Stimulated activated CD4-positive, alpha-beta T cell treated with anti-CD3 and anti-CD28 coated beads, Interleukin-4, amount 100 ng/mL, for 4 hours (primary cell): ENCODE measurements at regions not wholly inside any gene's neighbourhood (a gene's known extent, or its start where the extent isn't known, plus 50 kb on each side); places are given as distances from the start of the nearest gene placed in this dataset.
"Not testable (repeated sequence)": the region's sequence is repeated elsewhere in the genome, so short reads cannot be mapped to it uniquely, and the experiment has no call there.

ENCODE experiments used
- DNase-seq, 2 experiments: peaks; one replicate each; pipeline ENCODE4 v3.0.0-alpha.2; 2020

DNA sequence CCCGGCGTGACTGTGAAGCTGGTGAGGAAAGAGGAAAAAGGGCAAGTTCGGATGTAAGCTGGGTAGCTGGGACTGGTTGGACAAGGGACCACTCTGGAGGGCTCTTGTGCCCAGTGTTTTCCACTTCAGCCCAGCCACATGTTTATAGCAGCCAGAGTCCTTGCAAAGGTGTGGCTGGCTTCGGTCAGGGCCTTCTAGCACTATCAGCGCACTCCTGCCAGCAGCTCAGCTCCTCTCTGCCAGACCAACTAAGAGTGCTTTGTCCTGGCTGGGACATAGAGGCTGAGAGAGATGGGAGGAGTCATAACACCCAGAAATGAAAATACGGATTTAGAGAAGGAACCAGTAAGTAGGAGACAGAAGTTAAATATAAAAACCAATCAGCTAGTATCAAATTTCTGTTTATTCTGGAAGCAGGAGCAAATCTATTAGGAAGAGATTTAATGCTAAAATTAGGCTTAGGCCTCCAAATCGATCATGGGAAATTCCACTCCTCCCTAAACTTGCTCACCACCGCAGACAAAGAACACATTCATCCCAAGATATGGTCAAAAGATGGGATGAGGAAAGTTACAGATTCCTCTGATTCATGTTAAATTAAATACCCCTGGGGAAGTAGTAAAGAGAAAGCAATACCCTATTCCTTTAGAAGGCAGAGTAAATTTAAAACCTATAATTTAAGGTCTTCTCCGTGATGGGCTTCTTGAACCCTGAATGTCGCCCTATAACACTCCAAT, 135.0 kb downstream of the RALA start:
- no peak for DNase-seq

GRCh38 chr7:39761449-39761848, 138.1 kb downstream of the RALA start:
- DNase-seq, result no peak

- DNase-seq, result not testable (repeated sequence)
Measured at GRCh38 chr7:39762466-39762865, 139.1 kb downstream of the RALA start.

DNA sequence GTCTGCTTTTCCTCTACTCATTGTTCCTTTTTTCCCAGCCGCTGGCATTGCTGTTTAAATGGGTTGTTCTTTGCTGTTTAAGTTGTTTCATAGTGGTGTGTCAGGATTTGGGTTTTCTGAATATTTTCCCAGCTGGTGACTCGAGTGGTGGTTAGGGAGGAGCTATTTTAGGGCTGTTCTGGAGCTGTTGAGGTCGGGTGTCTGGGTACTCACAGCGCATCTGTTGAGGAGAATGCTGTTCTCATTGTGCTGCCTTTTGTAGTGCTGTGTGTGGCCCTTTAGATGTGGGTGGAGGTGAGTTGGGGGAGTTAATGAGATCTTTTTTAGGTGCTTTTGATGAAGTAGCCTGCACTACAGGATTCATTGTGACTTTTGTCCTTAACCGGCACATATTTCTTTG, 139.5 kb downstream of the RALA start:
- DNase-seq, result not testable (repeated sequence)

DNA sequence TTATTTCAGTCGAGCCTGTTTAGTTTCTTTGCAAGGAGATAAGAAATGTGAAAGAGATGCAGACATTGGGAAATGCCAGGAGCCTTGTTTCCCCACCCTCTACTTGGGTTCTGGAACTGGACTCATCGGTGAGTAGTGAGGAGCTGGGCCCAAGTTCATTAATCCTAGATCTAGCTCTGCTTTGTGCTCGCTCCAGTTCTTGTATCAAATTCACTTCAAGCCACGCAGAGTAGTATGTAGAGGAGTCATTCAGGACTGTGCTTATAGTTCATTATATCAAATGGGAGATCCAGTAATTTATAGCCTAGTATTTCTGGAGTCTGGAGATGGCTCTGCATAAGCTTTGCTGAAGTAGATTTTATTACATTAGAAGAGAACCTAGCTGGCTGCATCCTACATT, 142.5 kb downstream of the RALA start:
- DNase-seq, result not testable (repeated sequence)

GRCh38 chr7:39768439-39768838, 145.1 kb downstream of the RALA start:
- not testable (repeated sequence) for DNase-seq

GRCh38 chr7:39774341-39774851, 151.0 kb downstream of the RALA start:
- DNase-seq, result not testable (repeated sequence)

- DNase-seq, result not testable (repeated sequence)
Measured at GRCh38 chr7:39781557-39781956, 158.2 kb downstream of the RALA start.

DNA sequence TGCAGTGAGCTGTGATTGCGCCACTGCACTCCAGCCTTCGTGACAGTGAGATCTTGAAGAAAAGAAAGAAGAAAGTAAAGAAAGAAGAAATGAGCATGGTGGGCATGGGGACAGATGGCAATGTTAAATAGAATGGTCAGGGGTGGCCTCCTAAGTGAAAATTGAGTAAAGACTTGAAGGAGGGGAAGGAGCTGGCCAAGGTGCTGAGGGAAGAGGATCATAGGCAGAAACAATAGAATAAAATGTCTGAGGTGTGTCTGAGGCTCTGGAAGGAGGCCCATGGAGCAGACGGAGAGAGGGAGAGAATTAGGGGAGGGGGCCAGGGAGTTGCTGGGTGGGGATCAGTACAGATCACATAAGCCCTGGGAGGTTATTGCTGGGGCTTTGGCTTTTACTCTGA, 163.1 kb downstream of the RALA start:
- not testable (repeated sequence) for DNase-seq

GRCh38 chr7:39791035-39791434, 159.0 kb upstream of the CDK13 start:
- not testable (repeated sequence) for DNase-seq

- DNase-seq, result not testable (repeated sequence)
Measured at GRCh38 chr7:39791911-39792310, 158.1 kb upstream of the CDK13 start.

GRCh38 chr7:39793026-39793425, 157.0 kb upstream of the CDK13 start:
- not testable (repeated sequence) for DNase-seq

- DNase-seq, result not testable (repeated sequence)
Measured at GRCh38 chr7:39793851-39794250, 156.2 kb upstream of the CDK13 start.

- DNase-seq, result not testable (repeated sequence)
Measured at GRCh38 chr7:39796947-39797346, 153.1 kb upstream of the CDK13 start.

DNA sequence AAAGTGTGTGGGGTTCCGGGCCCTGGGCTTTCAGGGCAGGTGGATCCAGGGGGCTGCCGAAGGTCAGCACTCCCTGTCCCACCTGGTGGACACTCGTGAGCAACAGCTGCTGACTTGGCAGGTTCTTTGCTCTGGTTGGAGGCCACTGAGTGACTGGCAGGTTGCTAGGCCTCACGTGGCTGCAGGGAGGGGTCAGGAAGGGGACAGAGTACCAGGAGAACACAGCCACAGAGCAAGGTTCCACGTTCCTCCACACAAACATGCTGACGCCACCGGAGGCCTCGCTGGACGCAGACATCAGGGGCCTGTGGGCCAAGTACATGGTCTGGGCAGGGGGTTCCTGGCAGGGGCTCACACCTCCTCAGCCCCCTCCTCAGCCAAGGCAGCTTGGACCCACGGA, 152.0 kb upstream of the CDK13 start:
- DNase-seq, result not testable (repeated sequence)

GRCh38 chr7:39808796-39809481, 141.1 kb upstream of the CDK13 start:
- DNase-seq, result no peak

GRCh38 chr7:39810204-39810642, 139.8 kb upstream of the CDK13 start:
- DNase-seq, result no peak

GRCh38 chr7:39810710-39811109, 139.3 kb upstream of the CDK13 start:
- no peak for DNase-seq

- DNase-seq, result no peak
Measured at GRCh38 chr7:39811161-39811614, 138.9 kb upstream of the CDK13 start.

DNA sequence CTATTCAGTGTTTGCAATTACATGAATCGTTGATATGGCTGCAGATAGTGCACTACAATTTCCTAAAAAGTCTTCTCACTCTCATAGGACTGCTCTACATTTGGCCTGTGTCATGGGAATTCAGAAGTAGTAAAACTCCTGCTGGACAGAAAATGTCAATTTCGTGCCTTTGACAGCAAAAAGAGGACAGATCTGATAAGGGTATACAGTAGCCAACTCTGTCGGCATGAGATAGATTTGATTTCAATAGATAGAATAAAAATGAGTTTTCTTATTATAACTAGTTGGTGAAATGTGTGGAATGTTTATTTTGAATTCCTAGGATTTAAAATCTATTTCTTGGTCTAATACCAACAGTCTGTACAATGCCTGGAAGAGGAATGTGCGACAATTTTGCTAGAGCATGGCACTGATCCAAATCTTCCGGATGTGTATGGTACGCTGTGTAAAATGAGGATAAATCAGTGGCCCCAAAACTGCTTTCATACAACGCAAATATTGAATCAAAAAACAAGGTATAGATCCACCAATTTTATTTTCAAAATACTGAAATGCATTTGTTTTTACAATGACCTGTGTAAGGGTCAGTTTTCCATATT, 133.5 kb upstream of the CDK13 start:
- DNase-seq, result no peak

- no peak for DNase-seq
Measured at GRCh38 chr7:39819514-39819913, 130.5 kb upstream of the CDK13 start.

DNA sequence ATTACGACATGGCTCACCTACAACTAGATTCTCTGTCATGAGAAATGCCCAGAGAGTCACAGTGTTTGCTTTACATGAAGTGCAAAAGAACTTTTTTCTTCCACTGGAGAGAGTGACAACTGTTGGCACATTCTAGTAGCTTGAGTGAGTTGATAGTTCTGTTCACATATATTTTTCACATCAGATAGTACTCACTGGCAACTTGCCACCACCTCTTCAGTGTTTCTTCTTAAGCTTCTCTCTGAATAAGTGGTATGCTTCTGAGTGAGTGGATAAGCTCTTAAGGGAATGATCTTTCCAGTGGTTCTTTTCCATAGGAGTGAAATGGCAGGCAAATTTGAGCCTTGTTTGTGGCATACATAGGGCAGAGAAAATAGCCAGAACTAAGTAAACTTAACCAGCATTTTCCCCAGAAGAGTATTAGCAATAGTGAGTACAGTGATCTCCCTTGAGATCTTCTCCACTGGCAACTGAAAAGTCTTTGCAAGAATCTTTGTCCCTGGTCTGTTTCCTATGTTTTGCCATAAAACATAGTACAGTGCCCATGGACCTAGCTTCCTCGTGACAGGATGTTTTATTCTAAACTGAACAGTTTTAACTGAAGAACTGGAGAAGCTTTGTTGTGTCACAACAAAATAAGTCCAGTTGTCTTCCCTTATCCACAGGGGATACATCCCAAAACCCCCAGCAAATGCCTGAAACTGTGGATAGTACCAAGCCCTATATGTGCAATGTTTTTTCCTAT, 125.4 kb upstream of the CDK13 start:
- DNase-seq, result no peak
